BLaER1 (cell line): ENCODE measurements at regions not wholly inside any gene's neighbourhood (a gene's known extent, or its start where the extent isn't known, plus 50 kb on each side); places are given as distances from the start of the nearest gene placed in this dataset.
A peak's percentile ranks its signal among the peaks of the same experiment; 100 is the strongest.

Source experiments
- H3K27ac ChIP-seq: shearing (Covaris generic); formaldehyde crosslinking; 2 replicates; pipeline ENCODE4 v1.8.1; 2022
- H3K27me3 ChIP-seq: shearing (Covaris generic); formaldehyde crosslinking; 2 replicates; pipeline ENCODE4 v1.8.1; 2022
- H3K36me3 ChIP-seq: shearing (Covaris generic); formaldehyde crosslinking; 2 replicates; pipeline ENCODE4 v1.8.1; 2022
- H3K4me1 ChIP-seq: shearing (Covaris generic); formaldehyde crosslinking; 2 replicates; pipeline ENCODE4 v1.8.1; 2022
- H3K4me2 ChIP-seq: shearing (Covaris generic); formaldehyde crosslinking; 2 replicates; pipeline ENCODE4 v1.8.1; 2022
- H3K4me3 ChIP-seq: shearing (Covaris generic); formaldehyde crosslinking; 2 replicates; pipeline ENCODE4 v1.8.1; 2022
- H3K9ac ChIP-seq: shearing (Covaris generic); formaldehyde crosslinking; 2 replicates; pipeline ENCODE4 v1.8.1; 2022
- H3K9me3 ChIP-seq: shearing (Covaris generic); formaldehyde crosslinking; 2 replicates; pipeline ENCODE4 v1.8.1; 2022
- H4K20me1 ChIP-seq: shearing (Covaris generic); formaldehyde crosslinking; 2 replicates; pipeline ENCODE4 v1.8.1; 2022
- Cebpa-rat ChIP-seq: shearing (Covaris generic); IDR thresholded peaks from 2 replicates; pipeline ENCODE4 v1.8.1; 2022

DNA sequence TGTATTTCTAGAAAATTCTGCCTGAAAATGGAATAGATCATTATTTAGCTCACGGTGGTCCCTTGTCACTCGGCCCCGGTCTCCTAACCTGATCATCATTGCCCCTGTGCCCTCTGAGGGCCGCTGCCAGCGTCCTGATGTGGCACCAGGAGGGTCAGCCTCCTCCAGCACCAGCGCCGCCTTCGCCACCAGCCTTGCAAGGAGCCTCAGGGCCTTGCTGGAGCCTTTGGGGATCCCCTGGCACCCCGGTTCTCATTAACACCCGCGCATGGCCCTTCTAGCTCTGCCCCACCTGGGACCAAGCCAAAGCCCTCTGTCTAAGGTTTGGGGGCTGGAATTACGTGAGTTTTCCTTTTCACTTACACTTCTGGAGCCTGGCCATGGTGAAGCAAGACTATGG lies 282.5 kb upstream of the ADARB2 start:
- Histone ChIP-seq H3K4me2 (peak overlapping the region; percentile 31), H4K20me1 (no peaks in the 10 kb centered on the region), H3K36me3 (no peaks in the 10 kb centered on the region), H3K9ac (no peak overlapping the region), H3K9me3 (peaks cover 10% of the 10 kb centered on the region; the same call in 1 of the 2 replicates), H3K27ac (no peak overlapping the region), H3K4me1 (peaks cover 24% of the 10 kb centered on the region), H3K27me3 (no peaks in the 10 kb centered on the region), H3K4me3 (no peak overlapping the region)
- no peak for TF ChIP-seq Cebpa-rat

DNA sequence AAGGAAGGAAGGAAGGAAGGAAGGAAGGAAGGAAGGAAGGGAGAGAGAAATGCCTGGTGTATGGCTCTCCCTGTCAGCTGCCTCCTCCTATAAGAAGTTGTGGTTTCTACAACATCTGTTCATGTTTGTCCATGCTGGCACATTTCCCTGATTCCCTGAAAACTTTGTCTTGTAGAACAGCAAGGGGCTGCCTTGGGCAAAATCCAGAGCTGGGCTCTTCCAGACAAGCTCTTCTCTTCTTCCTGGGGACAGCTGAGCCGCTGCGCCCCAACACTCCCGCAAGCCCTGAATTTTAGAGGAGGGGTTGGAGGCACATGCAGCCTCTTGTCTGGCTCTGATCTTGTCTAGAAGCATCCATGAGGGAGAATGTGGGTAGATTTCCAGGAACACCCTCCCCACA lies 282.0 kb upstream of the ADARB2 start:
- TF ChIP-seq Cebpa-rat: no peak
- peaks cover 10% of the 10 kb centered on the region; the same call in 1 of the 2 replicates for H3K9me3 ChIP-seq
- no peak overlapping the region for H3K9ac ChIP-seq
- H3K4me3 ChIP-seq: no peak overlapping the region
- H3K27ac ChIP-seq: 0 out of 2 replicates have a peak overlapping the region, but pooled peaks have one; percentile 20
- H4K20me1 ChIP-seq: no peaks in the 10 kb centered on the region
- H3K4me2 ChIP-seq: peak overlapping the region; percentile 31
- no peaks in the 10 kb centered on the region for H3K36me3 ChIP-seq
- peaks cover 24% of the 10 kb centered on the region for H3K4me1 ChIP-seq
- H3K27me3 ChIP-seq: no peaks in the 10 kb centered on the region

DNA sequence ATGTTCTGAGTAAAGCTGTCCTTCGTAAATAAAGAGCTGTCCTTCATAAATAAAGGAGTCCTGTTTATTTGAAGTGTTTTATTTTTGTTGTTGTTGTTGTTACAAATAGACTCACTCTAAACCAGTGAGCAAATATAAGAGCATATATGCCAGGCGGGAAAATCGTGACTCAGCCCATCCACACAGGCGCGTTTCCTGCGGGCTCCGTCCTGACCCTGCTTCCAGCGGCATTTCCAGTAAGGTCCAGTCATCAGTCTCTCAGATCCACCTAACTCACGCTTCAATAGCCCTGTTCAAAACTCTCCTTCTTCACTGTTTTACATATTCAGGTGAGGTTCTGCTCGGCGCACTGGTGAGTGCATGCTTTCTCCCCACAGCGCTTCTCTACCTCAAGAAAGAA lies 277.2 kb upstream of the ADARB2 start:
- no peak overlapping the region for H3K27ac ChIP-seq
- H3K9me3 ChIP-seq: peaks cover 1% of the 10 kb centered on the region; the same call in 1 of the 2 replicates
- H3K9ac ChIP-seq: no peak overlapping the region

DNA sequence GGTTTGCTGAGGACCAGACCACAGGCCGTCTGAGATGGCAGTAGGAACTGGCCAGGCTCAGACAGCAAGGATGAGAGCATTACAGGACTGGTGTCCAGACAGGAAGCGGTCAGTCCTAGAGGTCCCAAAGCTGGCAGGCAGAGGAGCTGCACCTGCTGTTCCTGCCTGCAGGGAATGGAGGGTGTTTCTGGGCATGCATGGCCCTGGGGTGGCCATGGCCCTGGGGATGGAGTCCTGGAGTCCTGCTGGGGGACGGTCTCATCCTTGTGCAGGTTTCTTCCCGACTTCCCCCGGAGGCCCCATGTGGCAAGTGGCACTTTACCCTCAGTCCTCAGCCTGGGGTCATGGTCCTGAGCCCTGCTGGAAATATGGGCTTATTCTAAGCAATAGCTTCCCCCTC lies 274.9 kb upstream of the ADARB2 start:
- no peaks in the 10 kb centered on the region; the same call in 1 of the 2 replicates for H3K9me3 ChIP-seq
- H3K4me1 ChIP-seq: no peaks in the 10 kb centered on the region
- no peak overlapping the region for H3K4me2 ChIP-seq
- no peak for TF ChIP-seq Cebpa-rat
- H4K20me1 ChIP-seq: no peaks in the 10 kb centered on the region
- H3K27me3 ChIP-seq: no peaks in the 10 kb centered on the region
- no peak overlapping the region for H3K4me3 ChIP-seq
- no peak overlapping the region for H3K27ac ChIP-seq
- no peaks in the 10 kb centered on the region for H3K36me3 ChIP-seq
- H3K9ac ChIP-seq: no peak overlapping the region

More for the DNA sequence above, 277.2 kb upstream of the ADARB2 start:
- TF ChIP-seq Cebpa-rat: no peak
- Histone ChIP-seq H3K27me3 (no peaks in the 10 kb centered on the region), H3K4me3 (no peak overlapping the region), H3K4me1 (peaks cover 16% of the 10 kb centered on the region), H3K4me2 (no peak overlapping the region), H4K20me1 (no peaks in the 10 kb centered on the region), H3K36me3 (no peaks in the 10 kb centered on the region)

DNA sequence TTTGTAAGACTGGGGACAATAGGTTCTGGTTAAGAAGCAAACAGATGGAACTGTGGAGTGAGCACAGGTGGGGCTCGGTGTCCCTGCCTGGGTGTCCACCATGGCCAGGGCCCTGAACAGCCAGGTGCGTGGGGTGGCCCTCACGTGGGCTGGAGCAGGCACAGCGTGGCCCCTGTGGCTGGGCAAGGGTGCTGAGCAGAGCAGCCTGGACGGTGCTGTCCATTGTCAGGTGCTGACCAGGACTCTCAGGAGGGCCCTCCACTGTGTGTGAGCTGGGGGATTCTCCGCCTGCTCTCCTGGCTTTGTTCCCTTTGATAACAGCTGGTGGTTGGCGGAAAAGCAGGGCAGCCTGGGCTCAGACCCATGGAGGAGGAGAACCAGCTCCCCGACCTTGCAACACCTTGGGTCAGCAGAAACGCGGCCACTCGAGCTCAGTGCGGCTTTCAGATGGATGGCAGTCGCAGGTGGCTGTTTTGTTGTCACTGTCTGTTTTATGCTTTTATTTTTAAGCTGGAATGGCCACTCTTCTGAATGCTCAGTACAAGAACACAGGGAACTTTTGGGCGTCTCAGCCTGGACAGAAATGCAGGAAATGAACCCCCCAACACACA lies 273.9 kb upstream of the ADARB2 start:
- H3K4me1 ChIP-seq: no peaks in the 10 kb centered on the region
- no peak overlapping the region for H3K4me2 ChIP-seq
- H3K36me3 ChIP-seq: no peaks in the 10 kb centered on the region
- TF ChIP-seq Cebpa-rat: no peak
- H3K9me3 ChIP-seq: no peaks in the 10 kb centered on the region; the same call in 1 of the 2 replicates
- H3K9ac ChIP-seq: no peak overlapping the region
- no peak overlapping the region for H3K27ac ChIP-seq
- H3K4me3 ChIP-seq: no peak overlapping the region
- H3K27me3 ChIP-seq: no peaks in the 10 kb centered on the region
- no peaks in the 10 kb centered on the region for H4K20me1 ChIP-seq

DNA sequence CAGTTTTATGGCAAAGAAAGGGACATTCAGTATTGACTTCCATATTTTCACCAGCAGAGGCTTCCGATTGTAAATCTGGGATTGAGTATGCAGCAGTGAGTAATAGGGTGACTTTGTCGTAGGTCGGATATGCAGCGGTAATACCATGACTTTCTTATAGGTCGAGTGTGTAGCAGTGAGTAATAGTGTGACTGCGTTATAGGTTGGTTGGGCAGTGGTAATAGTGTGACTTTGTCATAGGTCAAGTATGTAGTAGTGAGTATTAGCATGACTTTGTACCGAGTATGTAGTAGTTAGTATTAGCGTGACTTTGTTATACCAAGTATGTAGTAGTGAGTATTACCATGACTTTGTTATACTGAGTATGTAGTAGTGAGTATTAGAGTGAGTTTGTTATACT lies 268.2 kb upstream of the ADARB2 start:
- Histone ChIP-seq H3K4me3 (no peak overlapping the region), H4K20me1 (no peaks in the 10 kb centered on the region), H3K36me3 (no peaks in the 10 kb centered on the region), H3K9ac (no peak overlapping the region), H3K27ac (no peak overlapping the region), H3K9me3 (no peaks in the 10 kb centered on the region; the same call in 1 of the 2 replicates), H3K27me3 (no peaks in the 10 kb centered on the region), H3K4me2 (no peak overlapping the region), H3K4me1 (no peaks in the 10 kb centered on the region)
- no peak for TF ChIP-seq Cebpa-rat

DNA sequence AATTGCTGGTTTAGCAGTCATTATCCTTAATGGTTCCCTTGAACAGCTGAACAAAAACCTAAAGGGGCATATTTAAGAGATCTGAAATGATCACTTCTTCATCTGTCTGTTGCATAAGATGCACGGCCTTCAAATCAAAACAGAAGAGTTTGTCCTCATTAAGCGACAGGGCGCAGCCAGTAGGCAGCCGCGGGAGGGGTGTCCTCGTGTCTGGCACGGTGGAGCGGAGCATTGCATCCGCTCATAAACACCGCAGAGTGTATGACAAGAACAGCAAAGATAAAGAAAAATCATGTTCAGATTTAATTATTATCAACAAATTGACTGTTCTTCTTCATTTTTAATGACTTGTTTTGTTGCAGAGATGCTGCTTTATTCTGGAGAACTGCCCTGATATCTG lies 255.6 kb upstream of the ADARB2 start:
- no peaks in the 10 kb centered on the region for H3K36me3 ChIP-seq
- no peak overlapping the region for H3K4me2 ChIP-seq
- peaks cover 11% of the 10 kb centered on the region for H3K9me3 ChIP-seq
- no peaks in the 10 kb centered on the region for H3K27me3 ChIP-seq
- no peak overlapping the region for H3K9ac ChIP-seq
- peaks cover 11% of the 10 kb centered on the region for H3K4me1 ChIP-seq
- H4K20me1 ChIP-seq: no peaks in the 10 kb centered on the region
- no peak overlapping the region for H3K27ac ChIP-seq
- no peak overlapping the region for H3K4me3 ChIP-seq
- no peak for TF ChIP-seq Cebpa-rat

DNA sequence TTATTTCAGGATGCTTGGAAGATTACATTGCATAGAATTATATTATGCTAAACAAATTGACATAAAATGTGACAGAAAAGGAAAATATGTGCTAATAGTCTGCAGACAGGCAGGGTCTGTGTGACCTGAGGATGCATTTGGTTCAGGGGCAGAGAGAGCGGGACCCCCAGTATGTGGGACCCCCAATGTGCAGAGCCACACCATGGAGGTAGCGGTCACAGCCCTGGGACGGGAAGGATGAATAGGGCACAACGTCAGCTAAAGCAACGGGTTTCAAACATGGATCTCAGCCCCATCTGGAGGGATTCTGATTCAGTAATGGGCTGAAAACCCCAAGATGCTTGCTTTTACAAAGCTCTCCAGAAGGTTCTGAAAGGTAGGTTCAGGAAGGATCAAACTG lies 251.8 kb upstream of the ADARB2 start:
- no peak overlapping the region for H3K4me2 ChIP-seq
- H3K36me3 ChIP-seq: no peaks in the 10 kb centered on the region
- no peak overlapping the region for H3K9ac ChIP-seq
- H3K27me3 ChIP-seq: no peaks in the 10 kb centered on the region
- H3K9me3 ChIP-seq: no peaks in the 10 kb centered on the region
- no peak for TF ChIP-seq Cebpa-rat
- H3K27ac ChIP-seq: no peak overlapping the region
- H3K4me1 ChIP-seq: no peaks in the 10 kb centered on the region
- no peaks in the 10 kb centered on the region for H4K20me1 ChIP-seq
- no peak overlapping the region for H3K4me3 ChIP-seq

DNA sequence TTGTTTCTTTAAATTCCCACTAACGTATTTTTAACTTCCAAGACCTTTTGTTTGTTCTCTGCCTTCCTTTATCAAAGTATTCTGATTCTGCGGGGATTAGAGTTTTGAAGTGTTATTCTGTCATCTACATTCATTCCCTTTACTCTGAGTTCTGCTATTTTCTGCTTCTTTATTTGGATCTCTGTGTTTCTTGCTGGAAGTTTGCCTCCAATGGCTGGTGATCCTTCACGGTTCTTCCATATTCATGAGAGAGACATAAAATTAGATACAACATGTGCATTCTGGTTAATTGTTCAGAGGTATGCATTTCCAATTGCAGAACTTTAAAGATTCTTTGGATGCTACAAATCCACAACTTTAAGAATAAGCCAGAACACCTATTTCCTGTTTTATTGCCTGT lies 244.7 kb upstream of the ADARB2 start:
- H3K4me3 ChIP-seq: no peak overlapping the region

DNA sequence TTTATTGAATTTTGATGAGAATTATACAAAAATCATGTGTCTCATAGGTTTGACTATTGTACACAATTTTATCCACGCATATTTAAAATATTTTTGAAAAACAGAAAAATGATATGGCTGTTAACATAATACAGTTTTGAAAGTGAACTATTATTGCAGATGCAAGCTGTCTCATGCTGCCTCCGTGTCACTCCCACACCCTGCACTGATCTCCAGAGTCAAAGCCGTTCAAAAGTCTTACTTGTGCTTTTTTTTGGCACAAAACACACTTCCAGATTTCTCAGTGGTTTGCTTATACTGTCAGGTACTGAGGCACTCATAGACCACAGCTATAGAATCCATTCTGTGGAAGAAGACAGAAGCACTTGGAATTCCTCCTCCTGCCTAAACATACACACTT lies 243.1 kb upstream of the ADARB2 start:
- peaks cover 7% of the 10 kb centered on the region for H3K9me3 ChIP-seq
- TF ChIP-seq Cebpa-rat: no peak
- H3K27ac ChIP-seq: no peak overlapping the region
- no peaks in the 10 kb centered on the region for H4K20me1 ChIP-seq
- H3K4me2 ChIP-seq: no peak overlapping the region
- H3K9ac ChIP-seq: no peak overlapping the region
- H3K27me3 ChIP-seq: no peaks in the 10 kb centered on the region
- H3K36me3 ChIP-seq: no peaks in the 10 kb centered on the region
- no peak overlapping the region for H3K4me3 ChIP-seq
- no peaks in the 10 kb centered on the region for H3K4me1 ChIP-seq

More for the DNA sequence above, 244.7 kb upstream of the ADARB2 start:
- Histone ChIP-seq H3K4me1 (no peaks in the 10 kb centered on the region), H3K36me3 (no peaks in the 10 kb centered on the region), H3K9me3 (peaks cover 7% of the 10 kb centered on the region), H3K27me3 (no peaks in the 10 kb centered on the region), H3K9ac (no peak overlapping the region), H4K20me1 (no peaks in the 10 kb centered on the region), H3K4me2 (no peak overlapping the region), H3K27ac (no peak overlapping the region)
- no peak for TF ChIP-seq Cebpa-rat

DNA sequence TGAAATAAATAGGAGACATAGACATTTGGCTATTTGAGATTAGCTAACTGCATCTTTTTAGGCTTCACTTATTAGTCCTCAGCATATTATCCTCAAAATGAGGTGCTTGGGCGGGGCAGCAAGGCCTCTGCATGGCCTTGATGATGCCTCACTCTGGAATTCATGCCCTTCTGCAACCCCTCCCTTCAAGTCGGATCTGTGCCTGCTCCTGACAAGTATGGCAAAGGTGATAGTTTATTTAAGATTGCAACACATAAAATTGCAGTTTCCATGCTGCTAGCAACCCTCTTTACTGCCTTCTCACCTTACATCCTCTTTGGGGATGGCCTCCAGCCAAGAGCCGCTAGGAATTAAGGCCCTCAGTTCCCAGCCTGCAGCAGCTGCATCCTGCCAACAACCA lies 241.3 kb upstream of the ADARB2 start:
- Histone ChIP-seq H3K27ac (no peak overlapping the region), H3K9ac (no peak overlapping the region), H4K20me1 (no peaks in the 10 kb centered on the region), H3K4me3 (no peak overlapping the region), H3K9me3 (peaks cover 7% of the 10 kb centered on the region), H3K4me2 (no peak overlapping the region), H3K4me1 (no peaks in the 10 kb centered on the region), H3K36me3 (no peaks in the 10 kb centered on the region), H3K27me3 (no peaks in the 10 kb centered on the region)
- no peak for TF ChIP-seq Cebpa-rat
